NCI-H2227 (cell line): ENCODE measurements at regions not wholly inside any gene's neighbourhood (a gene's known extent, or its start where the extent isn't known, plus 50 kb on each side); places are given as distances from the start of the nearest gene placed in this dataset.
A peak's percentile ranks its signal among the peaks of the same experiment; 100 is the strongest.

Experiments
- DNase-seq: peaks from one replicate; lab custom pipeline; 2025; ENCODE audit not compliant: unreplicated experiment; lab: John Stamatoyannopoulos, UW

GRCh38 chr12:93152617-93153016 lies 223.5 kb upstream of the EEA1 start:
- DNase-seq: no peak

GRCh38 chr12:93153321-93153720 lies 224.2 kb upstream of the EEA1 start:
- no peak for DNase-seq

- no peak for DNase-seq
These were observed 223.5 kb upstream of the NUDT4 start for GRCh38 chr12:93154096-93154728.

- no peak for DNase-seq
These were observed 222.8 kb upstream of the NUDT4 start for GRCh38 chr12:93154753-93155480.

- DNase-seq: peak; percentile 73
These were observed 221.5 kb upstream of the NUDT4 start for GRCh38 chr12:93156086-93156716.

- no peak for DNase-seq
These were observed 220.4 kb upstream of the NUDT4 start for GRCh38 chr12:93157279-93157678.

- DNase-seq: no peak
These were observed 219.5 kb upstream of the NUDT4 start for GRCh38 chr12:93158065-93158843.

GRCh38 chr12:93163260-93164036 lies 214.3 kb upstream of the NUDT4 start:
- no peak for DNase-seq

- no peak for DNase-seq
These were observed 213.4 kb upstream of the NUDT4 start for GRCh38 chr12:93164103-93164880.

GRCh38 chr12:93165384-93165932 lies 212.3 kb upstream of the NUDT4 start:
- no peak for DNase-seq

GRCh38 chr12:93166541-93167307 lies 211.0 kb upstream of the NUDT4 start:
- no peak for DNase-seq

GRCh38 chr12:93167331-93167730 lies 210.4 kb upstream of the NUDT4 start:
- DNase-seq: no peak

GRCh38 chr12:93167841-93168492 lies 209.8 kb upstream of the NUDT4 start:
- DNase-seq: peak; percentile 54

- DNase-seq: no peak
These were observed 209.0 kb upstream of the NUDT4 start for GRCh38 chr12:93168751-93169150.

GRCh38 chr12:93169536-93169935 lies 208.2 kb upstream of the NUDT4 start:
- DNase-seq: no peak

- no peak for DNase-seq
These were observed 206.8 kb upstream of the NUDT4 start for GRCh38 chr12:93170928-93171327.

- DNase-seq: no peak
These were observed 204.4 kb upstream of the NUDT4 start for GRCh38 chr12:93173178-93173957.

- no peak for DNase-seq
These were observed 203.7 kb upstream of the NUDT4 start for GRCh38 chr12:93174048-93174447.
